ENCODE measurements at regions not wholly inside any gene's neighbourhood (a gene's known extent, or its start where the extent isn't known, plus 50 kb on each side); places are given as distances from the start of the nearest gene placed in this dataset.
A peak's percentile ranks its signal among the peaks of the same experiment; 100 is the strongest.

DNA sequence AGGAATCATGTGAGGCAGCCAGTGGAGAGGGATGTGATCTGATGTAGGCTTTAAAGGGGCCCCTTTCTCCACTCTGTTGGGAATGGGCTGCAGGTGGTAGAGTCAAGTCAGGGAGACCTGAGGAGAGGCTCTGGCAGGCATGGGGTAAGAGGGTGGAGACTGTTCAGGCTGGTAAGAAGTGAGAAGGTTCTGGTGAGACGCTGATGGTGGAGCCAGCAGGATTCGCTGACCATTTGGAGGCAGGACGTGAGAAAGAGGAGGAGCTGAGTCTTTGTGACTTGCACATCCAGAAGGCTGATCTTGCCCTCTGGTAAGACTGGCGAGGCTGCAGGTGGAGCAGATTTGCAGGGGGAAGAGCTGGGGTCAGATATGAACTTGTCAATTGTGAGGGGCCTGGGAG is 248.0 kb downstream of the NSG2 start:
- peaks cover 0 to 3% (median 0%) of the 10 kb centered on the region in 6 donors for H3K9me3 Mint-ChIP-seq
- DNase-seq = no peak
- H3K27me3 Mint-ChIP-seq (ENCODE audit: low read depth in 3 of 3) = peaks cover 0 to 7% (median 3%) of the 10 kb centered on the region in 3 donors
- H3K36me3 Mint-ChIP-seq = no peaks in the 10 kb centered on the region
- H3K4me3 Mint-ChIP-seq = no peak overlapping the region
- no peaks in the 10 kb centered on the region for H3K4me1 Mint-ChIP-seq
- no peak overlapping the region for H3K27ac Mint-ChIP-seq

DNA sequence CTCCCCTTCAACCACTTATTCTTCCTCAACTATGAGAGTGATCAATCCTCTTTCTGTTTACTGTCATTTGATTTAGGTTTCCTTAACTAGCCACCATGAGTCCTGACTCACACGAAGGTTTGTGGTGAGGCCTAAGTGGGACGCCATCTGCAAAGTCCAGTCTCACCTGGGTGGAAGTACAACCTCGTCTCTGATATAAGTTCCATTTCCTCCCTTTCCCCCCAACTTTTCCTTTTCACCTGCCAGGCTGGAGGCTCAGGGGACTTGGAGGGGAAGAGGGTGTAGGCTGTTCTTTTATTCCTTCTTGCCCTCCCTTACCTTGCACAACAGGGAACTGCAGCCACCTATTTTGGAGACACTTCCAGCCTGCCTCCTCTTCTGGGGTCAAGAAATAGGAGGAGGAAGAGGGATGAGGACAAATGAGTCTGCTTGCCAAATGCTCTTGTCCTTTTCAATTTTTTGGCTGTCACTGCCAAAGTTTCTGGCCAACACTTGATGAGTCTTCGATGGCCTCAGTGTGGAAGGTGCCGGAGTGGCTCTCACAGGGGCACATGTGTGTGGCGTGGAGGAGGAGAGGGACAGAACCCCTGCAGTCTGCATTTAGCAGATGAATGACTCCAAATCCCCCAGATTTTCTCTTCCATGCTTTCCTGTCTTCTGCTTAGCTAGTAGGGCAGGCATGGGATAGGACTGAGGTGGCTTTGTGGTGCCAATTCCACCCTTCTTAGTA is 249.6 kb downstream of the NSG2 start:
- Mint-ChIP-seq H3K4me3 (no peak overlapping the region), H3K27ac (no peak overlapping the region), H3K27me3 (ENCODE audit: low read depth in 3 of 3) (peaks cover 0 to 5% (median 3%) of the 10 kb centered on the region in 3 donors), H3K9me3 (peaks cover 0 to 2% (median 0%) of the 10 kb centered on the region in 6 donors), H3K36me3 (no peaks in the 10 kb centered on the region), H3K4me1 (no peaks in the 10 kb centered on the region)
- DNase-seq = no peak

DNA sequence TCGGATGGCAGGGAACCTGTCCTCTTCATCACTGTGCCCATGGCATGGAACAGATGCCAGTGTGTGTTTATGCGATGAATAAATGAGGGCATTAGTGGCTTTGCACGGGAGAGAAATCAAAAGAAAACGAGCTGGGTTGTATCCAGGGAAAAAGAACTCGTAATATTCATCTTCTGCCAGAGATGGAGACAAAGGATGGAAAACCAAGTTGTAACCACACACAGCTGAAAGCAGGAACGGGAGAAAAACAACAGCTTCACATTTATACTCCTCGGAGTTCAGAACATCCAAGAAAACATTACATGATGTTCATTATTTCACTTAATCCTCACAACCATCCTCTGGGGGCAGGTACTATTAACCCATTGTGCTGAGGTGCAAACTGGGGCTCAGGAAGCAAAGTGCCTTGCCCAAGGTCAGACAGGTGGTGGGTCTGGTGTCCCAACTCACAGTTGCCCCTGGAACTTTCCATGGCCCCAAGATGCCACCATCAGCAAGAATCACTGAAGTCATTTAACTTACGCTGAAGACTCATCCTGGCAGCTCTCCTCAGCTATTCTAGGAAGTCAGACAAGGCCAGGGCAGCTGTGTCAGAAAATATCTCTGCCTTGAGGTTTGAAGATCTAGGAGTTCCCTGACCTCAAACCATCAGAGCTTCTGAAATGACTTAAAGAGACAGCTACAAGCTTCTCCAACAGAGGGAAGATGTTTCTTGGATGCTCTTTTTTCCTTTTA is 250.4 kb downstream of the NSG2 start:
- H3K4me3 Mint-ChIP-seq = no peak overlapping the region
- DNase-seq = no peak
- peaks cover 0 to 2% (median 0%) of the 10 kb centered on the region in 6 donors for H3K9me3 Mint-ChIP-seq
- H3K36me3 Mint-ChIP-seq = no peaks in the 10 kb centered on the region
- no peaks in the 10 kb centered on the region for H3K4me1 Mint-ChIP-seq
- H3K27me3 Mint-ChIP-seq (ENCODE audit: low read depth in 3 of 3) = peaks cover 0 to 5% (median 3%) of the 10 kb centered on the region in 3 donors
- no peak overlapping the region for H3K27ac Mint-ChIP-seq

DNA sequence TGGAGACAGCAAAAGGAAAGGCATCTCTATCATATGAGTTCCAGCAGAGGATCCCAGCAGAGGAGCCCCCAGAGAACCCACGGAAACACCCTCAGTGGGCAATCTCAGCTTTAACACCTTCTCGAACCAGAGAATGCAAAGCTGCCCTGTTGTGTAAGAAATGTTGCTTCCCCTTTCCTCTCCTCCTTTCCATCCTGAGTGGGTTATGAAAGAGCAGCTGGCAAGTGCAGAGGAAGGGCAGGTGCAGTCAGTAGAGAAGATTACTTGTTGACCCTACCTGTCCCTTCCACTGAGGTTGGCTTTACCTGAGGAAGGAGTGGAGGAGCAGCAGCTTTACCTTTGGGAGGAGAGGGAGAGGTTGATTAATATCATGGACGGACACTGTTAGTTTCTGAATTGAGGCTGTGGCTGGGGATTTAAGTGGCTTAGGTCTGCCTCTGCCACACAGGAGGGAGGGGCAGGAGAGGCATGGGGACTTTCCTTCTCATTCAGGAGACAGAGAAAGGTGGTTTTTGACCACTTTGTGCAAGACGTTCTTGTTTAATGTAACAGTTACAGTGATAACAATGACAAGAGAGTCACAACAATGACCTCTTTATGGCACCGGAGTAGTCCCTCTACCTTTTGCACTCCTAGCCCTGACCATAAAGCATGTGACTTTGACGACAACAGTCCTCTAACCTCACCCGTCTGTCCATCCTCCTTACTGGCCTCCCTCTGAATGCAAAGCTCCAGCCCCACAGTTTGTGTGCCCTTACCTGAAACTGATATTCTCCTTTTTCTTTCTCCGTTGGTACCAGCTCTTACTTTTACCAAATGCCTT is 254.8 kb downstream of the NSG2 start:
- Mint-ChIP-seq H3K9me3 (no peaks in the 10 kb centered on the region), H3K4me1 (no peaks in the 10 kb centered on the region), H3K27ac (no peak overlapping the region), H3K36me3 (no peaks in the 10 kb centered on the region), H3K27me3 (ENCODE audit: low read depth in 3 of 3) (peaks cover 0 to 6% (median 0%) of the 10 kb centered on the region in 3 donors), H3K4me3 (peak overlapping the region in 1 of 5 donors; percentile 3)
- no peak for DNase-seq

DNA sequence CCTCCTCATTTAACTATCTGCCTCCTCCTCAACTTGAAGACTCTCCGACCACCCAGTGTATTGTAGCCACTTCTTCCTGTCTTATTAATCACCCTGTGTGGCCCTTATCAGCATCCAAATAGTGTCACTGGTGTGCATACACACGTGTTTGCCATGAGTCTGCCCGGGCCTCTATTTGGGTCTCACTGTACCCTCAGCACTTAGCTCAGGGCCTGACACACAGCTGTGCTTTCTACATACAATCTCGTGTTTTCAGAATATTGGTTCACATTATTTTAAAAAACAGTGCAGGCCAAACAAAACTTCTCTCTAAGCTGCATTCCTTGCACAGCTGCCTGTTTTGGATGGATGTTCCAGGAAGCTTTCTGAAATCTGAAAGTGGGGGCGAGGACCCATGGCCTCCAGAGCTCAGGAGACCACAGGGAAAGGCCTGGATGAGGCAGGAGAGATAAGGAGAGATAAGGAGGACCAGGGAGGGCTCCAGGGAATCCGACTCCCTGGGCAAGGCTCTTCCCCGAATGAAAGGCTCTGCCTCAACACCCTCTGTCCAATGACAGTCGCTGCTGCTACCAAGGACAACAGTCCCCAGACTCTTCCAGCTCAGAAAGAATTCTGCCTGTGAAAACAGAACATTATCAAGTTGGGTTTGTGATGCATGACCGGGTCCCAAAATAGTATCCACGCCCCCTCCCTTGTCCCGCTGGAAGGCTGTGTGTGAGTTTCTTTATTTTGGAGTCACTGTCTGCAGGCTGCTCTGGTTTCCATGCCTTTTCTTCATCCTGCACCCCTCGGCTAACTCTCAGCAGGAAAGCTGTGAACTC is 255.6 kb downstream of the NSG2 start:
- H3K4me1 Mint-ChIP-seq = no peaks in the 10 kb centered on the region
- no peak for DNase-seq
- H3K36me3 Mint-ChIP-seq = no peaks in the 10 kb centered on the region
- H3K27ac Mint-ChIP-seq = no peak overlapping the region
- H3K4me3 Mint-ChIP-seq = no peak overlapping the region
- no peaks in the 10 kb centered on the region for H3K9me3 Mint-ChIP-seq
- peaks cover 0 to 7% (median 0%) of the 10 kb centered on the region in 3 donors for H3K27me3 Mint-ChIP-seq (ENCODE audit: low read depth in 3 of 3)

DNA sequence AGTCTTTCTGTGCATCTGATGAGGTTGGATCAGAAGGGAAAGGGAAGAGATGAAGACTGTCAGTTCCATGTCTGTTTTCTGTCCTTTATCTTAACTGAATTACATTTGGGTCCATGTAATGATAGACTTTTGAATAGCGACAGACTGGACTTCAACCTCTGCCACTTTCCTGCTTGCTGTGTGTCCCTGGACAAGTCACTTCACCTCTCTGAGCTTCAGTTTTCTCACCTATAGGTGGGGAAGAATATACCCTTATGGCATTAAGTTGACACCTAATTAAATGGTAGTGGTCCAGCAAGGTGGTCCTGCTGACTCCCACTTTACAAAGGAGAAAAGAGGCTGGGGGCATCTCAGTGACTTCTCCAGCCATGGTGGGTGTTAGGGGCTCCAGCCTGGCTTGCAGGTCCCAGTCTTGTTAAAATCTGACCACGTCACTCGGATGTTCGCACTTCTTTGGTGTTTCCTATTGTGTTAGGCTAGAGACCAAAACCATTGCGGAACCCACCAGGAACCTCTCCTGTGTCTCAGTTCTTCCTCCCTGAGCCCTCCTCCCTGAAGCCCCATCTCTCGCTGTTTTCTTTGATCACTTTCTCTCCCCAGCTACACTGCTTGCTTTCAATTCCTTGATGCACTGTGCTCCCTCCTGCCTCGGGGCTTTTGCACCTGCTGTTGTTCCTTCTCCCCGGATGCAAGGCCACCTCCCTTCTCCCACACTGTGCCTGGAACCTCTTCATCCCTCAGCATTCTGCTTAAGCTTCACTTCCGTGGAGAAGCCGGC is 256.5 kb downstream of the NSG2 start:
- DNase-seq = no peak
- H3K27ac Mint-ChIP-seq = no peak overlapping the region
- no peak overlapping the region for H3K4me3 Mint-ChIP-seq
- peaks cover 0 to 7% (median 0%) of the 10 kb centered on the region in 3 donors for H3K27me3 Mint-ChIP-seq (ENCODE audit: low read depth in 3 of 3)
- no peaks in the 10 kb centered on the region for H3K4me1 Mint-ChIP-seq
- no peaks in the 10 kb centered on the region for H3K36me3 Mint-ChIP-seq
- H3K9me3 Mint-ChIP-seq = no peaks in the 10 kb centered on the region

DNA sequence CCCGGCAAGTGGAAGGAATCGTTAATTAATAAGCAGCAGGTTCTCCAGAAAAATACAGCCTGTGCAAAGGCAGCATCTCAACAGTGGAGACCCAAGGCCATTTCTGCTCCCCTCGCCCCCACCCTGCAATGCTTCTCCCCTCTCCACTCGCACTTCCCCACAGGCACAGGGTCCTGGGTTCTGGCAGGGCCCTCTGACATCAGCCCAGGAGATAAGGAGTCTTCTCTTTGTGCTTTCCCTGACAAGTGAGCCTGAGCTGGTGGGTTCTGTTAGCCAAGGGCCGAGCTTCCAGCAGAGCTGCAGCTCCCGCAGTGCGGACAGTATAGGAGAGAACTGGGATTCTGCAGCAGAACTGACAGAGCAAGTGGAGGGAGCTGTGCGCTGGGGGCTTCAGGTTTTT is 257.5 kb downstream of the NSG2 start:
- Mint-ChIP-seq H3K4me1 (no peaks in the 10 kb centered on the region), H3K9me3 (no peaks in the 10 kb centered on the region), H3K4me3 (no peak overlapping the region), H3K27ac (no peak overlapping the region), H3K27me3 (ENCODE audit: low read depth in 3 of 3) (peaks cover 0 to 7% (median 0%) of the 10 kb centered on the region in 3 donors), H3K36me3 (no peaks in the 10 kb centered on the region)
- no peak for DNase-seq

DNA sequence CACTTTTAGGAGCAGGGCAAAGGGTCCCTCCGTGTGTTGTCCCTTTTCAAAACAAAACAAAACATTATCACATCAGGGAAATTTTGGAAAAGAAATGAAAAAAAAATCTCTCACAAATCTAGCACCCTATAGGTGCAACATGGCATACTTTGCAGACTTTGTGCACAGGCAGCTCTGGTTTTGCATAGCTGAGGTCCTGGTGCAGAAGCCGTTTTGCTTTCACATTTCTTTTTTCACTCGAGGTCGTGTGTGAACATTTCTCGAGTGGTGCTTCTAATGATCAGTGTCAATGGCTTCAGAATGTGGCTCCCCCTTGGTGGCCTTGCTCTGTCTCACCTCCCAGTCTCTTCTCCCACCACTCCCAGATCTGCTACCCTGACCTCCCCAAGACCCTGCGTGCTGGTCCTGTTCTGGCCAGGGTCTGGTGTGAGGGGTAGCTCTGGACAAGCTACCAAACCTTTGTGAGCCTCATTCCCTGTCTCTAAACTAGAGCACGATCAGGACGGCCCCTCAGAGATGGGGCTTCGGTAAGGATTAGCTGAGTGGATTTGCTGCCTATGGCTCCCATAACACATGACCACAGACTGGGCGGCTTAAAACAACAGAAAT is 258.0 kb downstream of the NSG2 start:
- no peaks in the 10 kb centered on the region for H3K36me3 Mint-ChIP-seq
- H3K4me3 Mint-ChIP-seq = no peak overlapping the region
- H3K9me3 Mint-ChIP-seq = no peaks in the 10 kb centered on the region
- peaks cover 0 to 7% (median 2%) of the 10 kb centered on the region in 3 donors for H3K27me3 Mint-ChIP-seq (ENCODE audit: low read depth in 3 of 3)
- H3K27ac Mint-ChIP-seq = no peak overlapping the region
- no peaks in the 10 kb centered on the region for H3K4me1 Mint-ChIP-seq
- no peak for DNase-seq

DNA sequence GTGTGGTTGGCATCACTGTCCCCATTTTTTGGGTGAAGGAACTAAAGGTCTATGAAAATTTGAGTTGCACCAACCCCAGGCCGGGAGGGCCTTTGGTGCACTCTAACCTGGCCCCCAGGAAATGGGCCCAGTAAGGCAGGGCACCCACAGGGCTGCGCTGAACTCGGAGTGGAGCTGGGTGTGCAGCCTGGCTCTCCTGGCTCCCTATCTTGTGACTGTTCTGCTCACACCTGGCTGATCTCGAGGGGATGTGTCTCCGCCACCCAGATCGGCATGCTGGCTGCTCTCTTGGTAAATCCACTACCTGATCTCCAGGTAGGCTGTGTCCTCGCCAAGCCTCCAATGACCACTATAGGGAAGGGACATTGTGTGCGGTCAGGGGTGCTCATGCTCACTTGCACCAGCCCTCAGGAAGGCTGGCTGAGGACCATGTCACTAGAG is 259.8 kb downstream of the NSG2 start:
- H3K36me3 Mint-ChIP-seq = no peaks in the 10 kb centered on the region
- H3K4me1 Mint-ChIP-seq = no peaks in the 10 kb centered on the region
- no peak overlapping the region for H3K4me3 Mint-ChIP-seq
- no peaks in the 10 kb centered on the region for H3K9me3 Mint-ChIP-seq
- no peak for DNase-seq
- peaks cover 0 to 7% (median 2%) of the 10 kb centered on the region in 3 donors for H3K27me3 Mint-ChIP-seq (ENCODE audit: low read depth in 3 of 3)
- no peak overlapping the region for H3K27ac Mint-ChIP-seq

DNA sequence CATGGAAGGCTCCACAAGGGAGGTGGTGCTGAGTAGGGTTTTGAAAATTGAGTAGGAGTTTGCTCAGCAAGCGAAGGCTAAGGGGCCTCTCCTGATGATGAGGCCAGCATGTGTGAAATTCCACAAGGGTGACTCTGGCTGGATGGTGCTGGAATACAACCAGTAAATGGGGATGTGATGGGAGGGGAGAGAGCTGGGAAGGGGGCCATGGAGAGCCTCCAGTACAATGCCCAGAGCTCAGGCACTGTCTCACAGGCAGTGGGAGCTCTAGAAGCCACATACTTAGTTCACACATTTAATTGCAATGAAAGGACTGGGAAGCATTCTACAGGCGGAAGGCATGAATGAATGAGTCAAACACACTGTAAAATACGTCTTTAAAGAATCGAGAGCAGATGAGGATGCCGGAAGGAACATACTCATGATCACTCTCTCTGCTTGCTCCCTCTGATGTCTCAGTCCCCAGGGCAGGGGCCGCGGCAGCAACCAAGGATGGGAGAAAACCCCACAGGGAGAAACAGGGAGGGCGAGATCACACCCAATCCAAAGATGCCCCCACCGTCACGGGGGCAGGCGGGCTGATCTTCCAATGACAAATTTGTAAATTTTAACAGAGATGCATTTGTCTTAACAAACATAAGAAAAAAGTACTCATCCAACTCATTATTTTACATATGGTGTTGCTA is 261.0 kb downstream of the NSG2 start:
- Mint-ChIP-seq H3K4me1 (no peaks in the 10 kb centered on the region), H3K27ac (no peak overlapping the region), H3K36me3 (no peaks in the 10 kb centered on the region), H3K27me3 (ENCODE audit: low read depth in 3 of 3) (peaks cover 0 to 10% (median 7%) of the 10 kb centered on the region in 3 donors), H3K9me3 (no peaks in the 10 kb centered on the region), H3K4me3 (no peak overlapping the region)
- no peak for DNase-seq

DNA sequence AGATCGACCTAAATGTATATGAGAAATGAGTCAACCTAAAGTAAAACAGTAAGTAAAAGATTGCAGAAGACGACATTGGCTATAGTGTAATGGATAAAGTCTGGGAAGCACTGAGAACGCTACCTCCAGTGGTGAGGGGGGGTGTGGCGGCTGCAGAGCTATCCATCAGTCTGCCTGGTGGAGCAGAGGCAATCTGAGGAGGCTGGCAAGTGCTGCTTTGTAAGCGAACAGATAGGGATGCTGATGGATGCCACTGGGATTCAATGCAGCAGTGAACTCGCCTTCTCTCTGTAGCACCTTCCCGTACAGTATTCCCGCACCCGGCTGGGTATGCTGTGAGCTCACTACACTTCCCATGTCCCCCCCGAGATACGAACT is 261.5 kb downstream of the NSG2 start:
- H3K4me1 Mint-ChIP-seq = no peaks in the 10 kb centered on the region
- no peaks in the 10 kb centered on the region for H3K9me3 Mint-ChIP-seq
- H3K27me3 Mint-ChIP-seq (ENCODE audit: low read depth in 3 of 3) = peaks cover 0 to 10% (median 8%) of the 10 kb centered on the region in 3 donors

DNA sequence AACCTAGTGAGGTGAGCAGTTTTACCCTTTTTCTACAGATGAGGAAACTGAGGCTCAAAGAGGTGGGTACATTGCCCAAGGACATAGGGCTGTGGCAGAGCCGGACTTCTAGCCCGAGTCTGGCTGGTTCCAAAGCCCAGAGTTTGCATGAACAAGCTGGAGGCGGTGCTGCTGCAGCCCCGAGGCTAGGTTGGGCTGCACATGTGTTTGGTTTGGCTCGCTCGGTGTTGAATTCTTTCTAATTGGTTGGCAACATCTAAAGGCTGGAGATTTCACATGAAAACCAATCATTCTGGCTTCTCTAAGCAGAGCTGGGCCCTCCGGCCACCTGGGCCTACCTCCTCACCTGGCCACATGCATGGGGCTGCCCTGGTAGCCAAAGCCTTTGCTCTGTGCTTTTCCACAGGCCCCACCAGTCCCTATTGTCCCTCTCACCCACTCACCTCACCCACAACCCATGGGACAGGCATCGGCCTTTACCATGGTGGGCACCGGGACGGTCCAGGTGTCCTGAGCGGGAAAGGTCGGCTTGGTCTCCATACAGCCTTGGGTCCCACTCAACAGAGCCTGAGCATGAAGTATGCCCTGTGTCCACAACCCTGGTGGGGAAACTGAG is 262.3 kb downstream of the NSG2 start:
- no peaks in the 10 kb centered on the region for H3K9me3 Mint-ChIP-seq
- no peak overlapping the region for H3K27ac Mint-ChIP-seq
- DNase-seq = no peak
- H3K4me1 Mint-ChIP-seq = no peaks in the 10 kb centered on the region
- no peaks in the 10 kb centered on the region for H3K36me3 Mint-ChIP-seq
- H3K27me3 Mint-ChIP-seq (ENCODE audit: low read depth in 3 of 3) = peaks cover 0 to 10% (median 9%) of the 10 kb centered on the region in 3 donors
- H3K4me3 Mint-ChIP-seq = no peak overlapping the region

More for the DNA sequence above, 261.5 kb downstream of the NSG2 start:
- no peaks in the 10 kb centered on the region for H3K36me3 Mint-ChIP-seq
- H3K27ac Mint-ChIP-seq = no peak overlapping the region
- DNase-seq = no peak
- no peak overlapping the region for H3K4me3 Mint-ChIP-seq

Measured in immature natural killer cell (primary cell).